HG03159 (cell line): ENCODE measurements at regions not wholly inside any gene's neighbourhood (a gene's known extent, or its start where the extent isn't known, plus 50 kb on each side); places are given as distances from the start of the nearest gene placed in this dataset.

ENCODE experiments used
- ATAC-seq: cut with Tn5 transposase; IDR thresholded peaks from one replicate; pipeline ENCODE4 v1.9.1; 2021; ENCODE audit warnings: mild to moderate bottlenecking, moderate library complexity; ENCODE audit not compliant: unreplicated experiment

DNA sequence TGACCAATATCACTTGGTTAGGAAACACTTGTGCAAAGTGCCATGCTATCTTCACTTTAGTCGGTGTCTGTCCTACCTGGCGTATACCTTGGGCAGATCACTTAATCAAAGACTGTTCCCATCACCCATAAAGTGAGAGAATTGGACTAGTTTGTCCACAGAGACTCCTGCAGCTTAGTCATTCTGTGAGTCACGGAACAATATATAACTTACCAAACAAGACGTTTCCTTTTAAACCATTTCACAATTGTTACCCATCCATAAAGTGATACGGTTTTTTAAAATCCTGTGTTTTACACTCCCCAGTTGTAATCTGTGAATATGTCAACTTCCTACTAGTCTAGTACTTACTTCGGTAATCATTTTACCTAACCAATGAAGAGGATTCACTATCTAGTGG, 499.3 kb upstream of the SMIM21 start:
- no peak for ATAC-seq

DNA sequence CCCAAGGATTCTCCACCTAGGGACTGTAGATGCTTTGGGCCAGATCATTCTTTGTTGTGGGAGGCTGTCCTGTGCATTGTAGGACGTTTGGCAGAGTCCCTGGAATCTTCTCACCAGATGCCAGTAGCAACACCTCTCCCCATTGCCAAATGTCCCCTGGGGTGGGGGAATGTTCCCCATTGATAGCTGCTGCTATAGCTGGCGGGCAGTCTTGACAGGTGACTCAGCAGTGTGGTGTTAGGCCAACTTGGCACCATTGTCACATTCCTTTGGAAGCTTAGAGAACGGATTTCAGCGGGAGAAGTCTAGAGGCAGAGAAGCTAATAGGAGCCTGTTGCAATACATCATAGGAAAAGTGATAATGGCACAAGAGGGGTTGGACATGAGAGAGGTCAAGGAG, 495.7 kb upstream of the SMIM21 start:
- ATAC-seq, result no peak

DNA sequence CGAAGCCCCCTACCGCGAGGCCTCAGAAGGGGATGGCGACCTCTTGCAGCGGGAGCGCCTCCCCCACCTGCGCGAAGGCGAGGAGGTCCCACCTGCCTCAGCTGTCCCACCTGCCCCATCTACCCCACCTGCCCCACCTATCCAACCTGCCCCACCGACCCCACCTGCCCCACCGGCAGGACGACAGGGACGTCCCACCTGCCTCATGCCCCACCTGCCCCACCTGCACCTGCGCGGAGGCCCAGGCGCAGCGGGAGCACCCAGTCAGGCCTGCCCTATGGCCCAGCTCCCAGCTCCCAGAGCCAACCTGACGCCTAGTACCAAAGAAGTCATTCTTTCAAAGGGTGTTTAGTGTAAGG, 489.1 kb upstream of the SMIM21 start:
- no peak for ATAC-seq

DNA sequence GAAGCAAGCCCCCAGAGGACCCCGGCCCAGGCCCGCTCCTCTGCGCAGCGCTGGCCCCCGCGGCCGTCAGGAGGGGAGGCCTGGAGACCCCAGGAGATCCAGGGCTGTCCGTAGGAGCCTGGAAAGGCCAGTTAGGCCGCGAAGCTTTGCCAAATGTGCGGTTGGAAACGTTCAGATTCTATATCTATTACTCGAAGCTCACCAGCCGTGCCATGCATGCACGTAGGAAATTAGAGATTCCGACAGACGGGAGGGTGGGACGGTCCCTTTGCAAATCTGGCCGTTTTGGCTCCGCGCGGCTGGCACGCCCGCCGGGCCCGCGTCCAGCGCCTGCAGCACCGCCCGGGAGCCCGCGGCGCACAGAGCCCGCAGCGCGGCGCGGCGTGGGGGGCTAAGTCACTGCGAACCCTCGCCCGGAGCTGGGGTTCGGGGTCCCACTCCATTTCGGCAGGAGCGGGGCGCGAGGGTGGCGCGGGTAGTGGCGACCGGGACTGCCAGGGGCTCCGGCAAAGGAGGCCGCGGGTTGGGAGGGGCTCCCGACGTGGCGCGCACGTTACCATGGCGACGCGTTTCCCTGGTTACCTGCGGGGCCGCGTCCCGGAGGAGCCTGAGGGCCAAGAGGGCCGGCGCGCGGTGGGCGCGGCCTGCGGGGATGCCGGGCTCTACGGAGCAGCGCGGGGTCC, 488.6 kb upstream of the SMIM21 start:
- no peak for ATAC-seq

DNA sequence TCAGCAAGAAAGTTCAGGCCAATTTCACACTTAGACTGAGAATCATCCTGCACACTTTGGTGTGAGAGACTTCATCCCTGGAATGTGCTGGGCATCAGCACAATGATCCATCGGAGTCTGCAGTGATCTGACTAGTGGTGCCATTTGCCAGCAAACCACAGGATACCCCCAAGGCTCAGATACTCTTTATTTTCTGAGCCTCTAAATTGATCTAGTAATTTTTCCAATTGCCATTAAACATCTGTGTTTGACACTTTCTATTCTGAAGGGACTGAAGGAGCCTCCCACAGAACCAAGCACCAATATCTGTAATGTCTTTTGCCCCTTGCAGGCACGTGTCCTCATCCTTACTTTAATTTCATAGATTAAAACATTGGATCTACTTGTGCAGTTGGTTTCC, 485.3 kb upstream of the SMIM21 start:
- ATAC-seq, result no peak

DNA sequence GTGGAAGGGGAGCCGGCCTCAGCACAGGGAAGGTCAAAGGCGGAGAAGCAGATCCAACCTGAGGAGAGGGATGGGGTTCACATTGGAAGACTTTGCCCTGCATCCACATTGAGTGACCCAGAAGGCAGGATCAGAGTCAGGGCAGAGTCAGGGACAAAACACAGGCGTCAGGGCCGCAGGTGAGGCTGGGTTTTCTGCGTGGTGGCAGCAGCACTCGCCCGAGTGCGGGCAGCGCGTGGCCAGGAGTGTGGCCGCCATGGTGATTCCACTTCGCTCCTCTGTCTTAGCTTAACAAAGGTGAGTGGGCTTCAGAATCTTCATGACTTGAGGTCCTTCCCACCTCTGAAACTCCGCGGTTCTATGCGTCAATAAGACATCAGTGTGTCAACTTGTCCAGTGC, 476.9 kb upstream of the SMIM21 start:
- no peak for ATAC-seq

DNA sequence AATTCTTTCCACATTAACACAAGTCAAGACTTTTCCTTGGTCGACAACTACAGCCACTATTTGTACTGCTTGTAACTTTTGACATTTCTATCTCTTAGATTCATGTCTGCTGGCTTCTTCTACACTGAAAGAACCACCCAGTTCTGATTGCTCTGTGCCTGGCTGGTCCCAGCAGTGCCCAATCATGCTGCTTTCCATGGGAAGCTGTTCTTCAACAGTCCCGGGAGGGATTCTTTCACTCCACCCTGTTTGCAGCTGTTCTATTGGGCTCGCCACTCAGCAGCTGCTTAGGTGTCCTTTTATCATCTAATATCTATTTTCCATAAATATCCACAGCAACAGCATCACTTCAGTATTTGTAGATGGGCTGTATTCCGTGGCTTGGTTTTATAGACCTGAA, 471.1 kb upstream of the SMIM21 start:
- ATAC-seq, result no peak

GRCh38 chr18:75897386-75897785, 469.9 kb upstream of the SMIM21 start:
- no peak for ATAC-seq

GRCh38 chr18:75896865-75897264, 469.4 kb upstream of the SMIM21 start:
- no peak for ATAC-seq

DNA sequence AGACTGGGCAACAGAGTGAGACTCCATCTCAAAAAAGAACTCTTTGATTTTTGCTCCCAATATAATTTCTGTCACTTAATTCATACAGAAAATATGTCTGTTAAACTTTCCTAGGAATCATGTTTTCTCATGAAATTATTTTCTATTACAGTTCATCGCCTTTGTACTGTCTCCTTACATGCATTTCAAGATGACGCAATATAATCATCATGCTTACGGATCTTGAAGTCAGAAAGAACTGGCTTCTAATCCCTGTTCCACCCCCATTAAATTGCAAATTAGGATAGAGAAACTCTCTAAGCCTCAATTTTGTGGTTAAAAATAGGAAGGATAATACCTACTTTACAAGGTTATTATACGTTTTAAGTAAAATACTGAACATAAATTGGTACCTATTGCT, 467.6 kb upstream of the SMIM21 start:
- ATAC-seq, result no peak

GRCh38 chr18:75884728-75885127, 457.2 kb upstream of the SMIM21 start:
- no peak for ATAC-seq

DNA sequence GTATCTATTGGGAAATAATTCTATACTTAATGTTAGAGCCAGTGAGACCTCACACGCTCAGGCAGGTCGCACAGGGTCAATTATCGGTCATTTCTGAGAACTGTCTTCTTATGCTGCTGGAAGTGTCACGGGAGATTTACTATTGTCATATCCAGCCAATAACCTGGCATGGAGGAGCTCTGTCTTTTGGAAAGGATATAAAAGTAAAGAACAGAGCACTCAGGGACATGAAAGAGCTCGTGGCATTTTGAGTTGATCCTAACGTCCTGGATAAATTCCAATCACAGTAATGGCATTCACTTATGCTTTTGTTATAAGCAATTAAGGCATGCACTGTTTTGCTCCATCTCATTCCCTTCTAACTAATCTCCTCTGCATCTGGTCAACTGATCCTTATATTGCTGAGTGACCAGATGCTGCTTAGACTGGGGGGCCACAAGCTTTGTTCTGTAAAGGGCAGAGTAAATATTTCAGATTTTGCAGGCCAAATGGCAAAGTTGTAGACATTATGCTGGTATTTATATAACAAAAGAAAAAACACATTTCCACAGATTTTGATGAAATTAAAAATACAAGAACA, 453.5 kb upstream of the SMIM21 start:
- no peak for ATAC-seq

- ATAC-seq, result no peak
Measured at GRCh38 chr18:75880266-75880665, 452.8 kb upstream of the SMIM21 start.

DNA sequence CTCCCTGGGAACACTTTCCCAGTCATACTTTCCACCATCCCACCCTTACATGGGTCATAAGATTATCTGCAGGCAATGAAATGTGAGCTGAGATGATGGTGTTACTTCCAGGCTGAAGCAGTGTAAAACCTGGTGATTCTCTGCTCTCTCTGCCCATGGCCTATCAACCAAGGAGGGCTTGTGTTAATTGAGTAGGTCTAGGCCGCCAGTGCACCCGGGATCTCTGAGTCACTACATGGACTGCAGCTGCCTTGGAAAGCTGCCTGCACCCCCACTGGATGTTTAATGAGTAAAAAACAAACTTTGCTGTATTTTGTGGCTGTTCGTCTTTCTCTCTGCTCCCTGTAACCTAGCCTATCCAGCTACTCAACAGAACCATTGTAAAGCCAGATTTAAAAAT, 451.7 kb upstream of the SMIM21 start:
- no peak for ATAC-seq

DNA sequence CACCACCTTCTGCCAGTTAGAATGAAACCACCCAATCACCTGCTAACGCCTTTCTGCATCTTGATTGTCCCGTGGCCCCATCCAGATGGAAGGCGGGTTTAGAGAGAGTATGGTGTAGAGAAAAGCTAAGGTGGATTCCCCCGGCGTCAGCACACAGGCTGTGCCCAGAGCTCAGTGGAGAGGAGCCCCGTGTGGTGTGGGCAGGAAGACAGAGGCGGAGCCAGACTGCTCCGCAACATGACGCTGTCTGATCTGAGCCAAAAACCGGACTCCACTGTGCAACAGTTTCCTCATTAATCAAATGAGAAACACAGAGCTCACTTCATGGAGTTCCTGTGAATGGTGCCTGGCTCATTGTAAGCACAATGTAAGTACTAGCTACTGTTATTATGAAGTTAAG, 448.1 kb upstream of the SMIM21 start:
- no peak for ATAC-seq

DNA sequence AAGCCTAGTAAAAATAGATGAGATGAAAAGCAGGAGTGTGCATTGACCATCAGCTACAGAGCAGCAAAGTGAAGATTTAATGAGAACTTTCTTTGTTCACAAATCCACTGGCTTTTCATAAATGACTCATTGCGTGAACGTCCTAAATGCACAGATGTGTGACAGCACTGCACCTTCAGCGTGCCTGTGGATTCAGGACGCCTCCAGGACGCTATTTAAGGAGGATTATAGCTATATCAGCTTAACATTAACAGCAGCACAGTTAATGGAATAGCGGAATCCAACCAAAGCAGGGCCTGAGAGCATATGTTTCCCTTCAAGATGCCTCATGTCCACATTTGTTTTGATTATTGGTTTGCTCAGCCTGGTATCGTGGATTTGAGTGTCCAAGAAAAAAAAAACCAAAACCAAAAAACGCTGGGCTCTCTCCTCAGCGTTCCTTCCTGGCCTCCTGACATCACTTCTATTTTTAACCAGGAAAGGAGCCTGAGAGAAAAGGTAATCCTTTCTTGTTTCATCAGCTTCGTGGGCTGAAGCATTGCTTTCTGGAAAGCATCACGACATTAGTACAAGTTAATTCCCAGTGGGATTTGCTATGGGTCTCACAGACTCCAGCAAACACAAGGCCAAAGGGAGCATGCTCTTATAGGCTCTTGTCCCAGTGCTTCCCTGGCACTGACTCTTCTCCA, 447.0 kb upstream of the SMIM21 start:
- no peak for ATAC-seq

DNA sequence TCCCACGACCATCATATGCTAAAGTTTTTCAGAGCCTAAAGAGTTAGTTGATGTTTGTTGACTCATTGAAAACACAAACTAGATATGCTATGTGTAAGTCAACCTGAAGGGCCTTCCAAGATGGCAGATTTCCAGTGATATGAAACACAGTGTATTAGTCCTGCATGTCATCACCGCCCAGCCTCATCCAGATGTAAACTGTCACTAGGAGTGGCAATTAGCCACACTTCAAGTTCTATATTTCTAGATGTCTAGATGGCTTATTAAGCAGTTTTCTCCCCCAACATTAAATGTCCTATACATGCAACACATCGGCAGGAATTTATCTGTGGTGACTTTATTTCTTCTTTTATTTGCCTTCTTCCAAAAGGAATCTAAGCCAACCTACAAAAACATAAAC, 444.1 kb upstream of the SMIM21 start:
- ATAC-seq, result no peak

DNA sequence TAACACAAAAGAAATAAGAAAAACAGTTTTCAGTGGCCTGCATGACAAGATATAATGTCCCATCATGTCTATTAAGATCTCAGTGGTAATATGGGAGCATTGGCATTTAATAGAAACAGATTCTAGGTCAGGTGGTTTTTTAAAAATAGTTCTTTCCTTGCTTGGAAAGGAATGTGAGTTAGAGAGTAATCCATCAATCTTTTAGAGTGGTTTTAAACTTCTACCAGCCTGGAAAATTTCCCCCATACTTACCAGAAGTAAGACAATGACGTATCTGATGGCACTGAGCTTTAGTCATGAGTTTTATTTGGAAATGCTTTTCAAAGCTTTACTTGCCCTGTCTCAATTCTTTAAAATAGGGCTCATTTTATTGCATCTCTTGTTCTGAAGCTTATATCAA, 441.7 kb upstream of the SMIM21 start:
- no peak for ATAC-seq

GRCh38 chr18:75868031-75868430, 440.5 kb upstream of the SMIM21 start:
- no peak for ATAC-seq

DNA sequence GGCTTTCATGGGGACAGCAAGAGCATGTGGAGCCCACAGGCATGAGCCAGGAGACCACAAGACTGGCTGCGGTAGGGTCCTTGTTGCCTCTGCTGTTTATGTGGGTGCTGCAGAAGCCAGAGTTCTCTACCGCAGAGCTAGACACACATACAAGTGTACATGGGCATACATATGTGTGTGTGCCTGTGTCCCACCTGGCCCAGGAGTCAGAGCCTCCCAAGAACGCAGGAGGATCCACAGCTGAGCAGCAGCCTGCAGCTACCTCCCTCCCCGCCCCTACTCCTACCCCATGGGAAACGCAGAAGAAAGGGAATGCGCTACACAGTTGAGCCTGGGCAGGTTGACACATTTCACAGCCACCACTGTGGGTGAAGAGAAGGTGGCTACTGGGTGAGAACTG, 438.1 kb upstream of the SMIM21 start:
- no peak for ATAC-seq

DNA sequence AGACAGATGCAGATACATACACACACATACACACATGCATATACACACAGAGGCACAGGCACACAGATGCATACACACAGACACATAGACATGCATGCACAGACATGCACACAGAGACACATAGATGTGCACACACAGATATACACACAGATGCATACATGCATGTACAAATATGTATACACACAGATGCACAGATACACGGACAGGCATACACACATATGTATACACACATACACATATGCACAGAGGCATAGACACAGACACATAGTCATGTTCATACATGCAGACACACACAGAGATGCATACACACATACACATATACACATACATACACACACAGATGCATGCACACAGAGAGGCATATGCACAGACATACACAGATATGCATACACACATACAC, 437.3 kb upstream of the SMIM21 start:
- no peak for ATAC-seq

- ATAC-seq, result no peak
Measured at GRCh38 chr18:75863696-75864095, 436.2 kb upstream of the SMIM21 start.

DNA sequence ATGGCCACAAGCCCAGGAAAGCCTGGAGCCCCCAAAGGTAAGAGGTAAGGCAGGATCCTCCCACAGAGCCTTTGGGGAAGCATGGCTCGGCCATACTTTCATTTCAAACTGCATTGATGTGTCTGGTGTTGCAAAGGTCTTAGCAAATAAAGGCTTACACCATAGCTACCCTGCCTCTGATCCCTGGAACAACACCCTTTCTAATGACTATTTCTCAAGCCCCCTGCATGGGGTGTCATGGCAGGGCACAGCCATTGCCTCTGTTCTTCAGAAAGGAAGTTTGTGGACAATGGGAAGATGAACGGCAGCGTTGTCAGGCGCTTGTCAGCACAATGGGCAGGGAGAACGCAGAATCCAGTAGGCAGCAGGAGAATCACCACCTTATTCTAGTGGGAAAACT, 435.0 kb upstream of the SMIM21 start:
- ATAC-seq, result no peak
